ENCODE measurements at regions not wholly inside any gene's neighbourhood (a gene's known extent, or its start where the extent isn't known, plus 50 kb on each side); places are given as distances from the start of the nearest gene placed in this dataset.

- TF ChIP-seq CEBPB (IDR thresholded peaks at IDR 0.05; ENCODE audit: borderline replicate concordance in 1 of 2, low read depth in 2 of 2, low read length in 2 of 2) (no peak), RBBP5 (conservative IDR thresholded peaks at IDR 0.05) (no peak), EP300 (IDR thresholded peaks at IDR 0.05; ENCODE audit: borderline replicate concordance in 1 of 2, control insufficient read depth in 1 of 2, low read depth in 2 of 2, low read length in 2 of 2) (no peak), CBFB (IDR thresholded peaks at IDR 0.05; ENCODE audit: low read depth) (no peak)
These were observed 458.2 kb downstream of the GADD45G start for GRCh38 chr9:90062982-90063381.
